ENCODE measurements at regions not wholly inside any gene's neighbourhood (a gene's known extent, or its start where the extent isn't known, plus 50 kb on each side); places are given as distances from the start of the nearest gene placed in this dataset.
"Not testable (repeated sequence)": the region's sequence is repeated elsewhere in the genome, so short reads cannot be mapped to it uniquely, and the experiment has no call there.

DNA sequence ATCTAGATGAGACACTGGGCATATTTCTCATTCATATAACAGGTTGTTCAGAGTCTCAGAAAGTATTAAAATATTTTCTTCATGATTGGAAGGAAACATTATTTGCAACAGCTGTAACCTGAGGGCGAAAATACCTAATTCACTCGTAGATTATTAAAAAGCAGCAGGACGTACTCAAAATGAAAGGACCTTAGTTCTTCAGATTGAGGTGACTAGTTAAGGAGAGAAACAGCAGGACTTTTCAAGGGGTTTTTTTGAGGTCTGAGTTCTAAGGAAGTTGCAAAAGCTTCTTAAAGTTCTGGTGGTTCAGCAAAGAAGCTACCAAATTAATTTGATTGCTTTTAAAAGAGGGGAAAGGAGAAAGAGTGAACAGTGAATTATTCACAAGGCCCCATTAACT is 174.9 kb downstream of the TMEM161B start:
- no peak for DNase-seq (ENCODE audit: low read depth)
- H3K4me3 ChIP-seq (ENCODE audit: low read depth, low read length) = no peak overlapping the region

DNA sequence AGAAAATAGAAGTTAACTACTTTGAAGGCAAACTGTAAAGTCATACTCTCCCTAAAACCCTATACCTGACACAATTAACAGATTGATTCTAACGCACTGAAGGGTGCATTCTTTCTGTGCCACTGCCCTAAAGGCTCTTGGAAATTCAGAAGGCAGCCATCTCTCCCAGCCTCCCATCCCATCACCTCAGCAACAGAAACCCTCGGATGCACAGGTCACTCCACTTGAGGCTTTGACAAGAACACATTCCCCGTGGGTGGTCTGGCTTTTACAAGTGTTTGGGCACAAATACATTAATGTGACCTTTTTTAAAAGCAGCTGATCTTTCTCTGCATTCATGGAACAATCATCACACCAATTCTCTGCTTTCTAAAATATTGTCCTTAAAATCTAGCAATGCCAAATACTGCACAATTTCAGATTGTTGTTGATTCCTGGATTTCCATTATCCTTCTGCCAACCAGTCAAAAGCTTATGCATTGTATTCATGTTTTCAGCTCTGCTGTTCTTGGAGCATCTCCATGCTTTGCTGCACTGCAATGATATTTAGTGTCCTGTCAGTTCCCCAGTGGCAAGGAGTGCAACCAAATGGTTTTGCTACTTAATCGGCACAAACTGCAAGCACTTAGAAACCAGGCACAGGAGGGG is 175.6 kb downstream of the TMEM161B start:
- H3K4me3 ChIP-seq (ENCODE audit: low read depth, low read length) = no peak overlapping the region
- no peak for DNase-seq (ENCODE audit: low read depth)

DNA sequence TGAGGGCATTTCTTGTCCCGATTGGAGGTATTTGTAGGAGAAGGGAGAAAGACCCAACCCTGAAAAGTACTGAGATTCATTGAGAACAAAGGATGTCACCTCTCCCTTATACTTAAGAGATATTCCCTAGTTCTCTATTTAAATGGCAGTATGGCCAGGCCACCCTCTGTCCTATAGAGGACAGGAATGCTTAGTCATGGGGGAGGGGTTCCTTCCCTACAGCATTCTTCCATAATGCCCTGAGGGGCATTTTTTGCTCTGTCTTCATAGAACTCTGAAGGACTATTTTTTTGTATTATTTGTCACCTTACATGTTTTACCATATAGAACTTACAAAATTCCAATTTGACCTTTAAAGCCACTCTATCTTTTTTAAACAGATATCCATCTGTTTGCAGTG is 176.3 kb downstream of the TMEM161B start:
- DNase-seq (ENCODE audit: low read depth) = no peak
- H3K4me3 ChIP-seq (ENCODE audit: low read depth, low read length) = no peak overlapping the region

DNA sequence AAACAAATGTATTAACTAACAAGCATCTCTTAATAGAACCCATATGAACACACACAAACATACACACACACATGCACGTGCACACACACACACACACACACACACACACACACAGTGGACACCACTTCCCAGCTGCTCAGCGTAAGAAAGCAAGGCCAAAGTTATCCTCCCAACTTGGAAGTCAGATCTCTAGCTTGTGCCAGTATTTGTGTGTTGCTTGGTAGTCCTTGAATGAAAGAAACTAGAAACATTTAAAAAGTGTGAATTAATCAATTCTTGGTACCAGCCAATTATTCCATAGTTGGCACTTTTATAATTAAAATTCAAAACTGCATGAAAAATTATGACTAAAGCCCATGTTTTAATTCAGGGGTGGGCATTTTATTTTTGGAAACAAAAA is 178.1 kb downstream of the TMEM161B start:
- H3K4me3 ChIP-seq (ENCODE audit: low read depth, low read length) = no peak overlapping the region
- no peak for DNase-seq (ENCODE audit: low read depth)

DNA sequence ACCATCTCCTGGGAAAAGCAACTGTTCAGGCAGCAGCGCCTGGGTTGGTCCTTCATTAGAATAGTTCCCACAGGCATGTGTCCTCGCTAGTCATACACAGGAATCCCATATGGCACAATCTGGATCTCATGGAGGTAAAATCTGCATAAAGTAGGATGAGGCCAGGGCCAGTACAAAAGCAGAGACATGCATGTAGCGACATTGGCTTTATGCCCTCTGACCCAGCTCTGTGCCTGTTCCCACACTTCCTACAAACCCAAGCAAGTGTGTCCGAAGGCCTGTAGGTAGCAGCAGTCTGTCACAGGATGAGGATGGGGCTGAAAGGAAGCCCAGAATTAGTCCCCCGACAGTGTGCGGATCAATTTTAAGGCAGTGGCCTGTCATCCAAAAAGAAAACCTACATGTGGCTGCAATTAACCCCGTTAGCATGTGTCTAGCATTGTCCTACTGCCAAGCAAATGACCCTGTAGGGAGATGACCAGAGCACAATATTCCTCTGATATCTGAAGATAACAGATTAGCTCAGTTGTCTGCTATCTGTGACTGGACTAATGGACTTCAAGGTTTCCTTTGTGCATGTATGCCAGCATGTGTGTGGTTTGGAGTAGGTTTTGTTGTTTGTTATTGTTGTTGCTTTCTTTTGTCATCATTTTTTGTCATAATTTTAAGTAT is 178.8 kb downstream of the TMEM161B start:
- DNase-seq (ENCODE audit: low read depth) = no peak
- no peak overlapping the region for H3K4me3 ChIP-seq (ENCODE audit: low read depth, low read length)

DNA sequence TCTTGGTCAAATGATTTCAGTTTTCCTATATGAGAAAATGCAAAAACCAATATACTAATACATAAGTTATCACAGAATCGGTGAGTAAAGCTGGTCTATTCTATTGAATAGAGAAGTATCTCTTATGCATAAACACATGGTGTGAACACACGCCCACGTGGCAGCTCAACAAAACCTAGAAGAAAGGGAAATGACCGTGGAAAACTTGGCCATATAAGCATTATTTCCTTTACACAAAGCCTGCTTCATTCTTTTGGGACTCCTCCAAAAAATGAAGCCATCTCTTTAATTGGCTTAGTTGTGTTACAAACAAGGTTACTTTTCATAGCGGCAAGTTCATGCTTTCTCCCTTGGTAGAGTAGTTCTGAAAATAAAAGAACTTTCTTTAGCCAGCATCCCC is 183.2 kb downstream of the TMEM161B start:
- DNase-seq (ENCODE audit: low read depth) = no peak

DNA sequence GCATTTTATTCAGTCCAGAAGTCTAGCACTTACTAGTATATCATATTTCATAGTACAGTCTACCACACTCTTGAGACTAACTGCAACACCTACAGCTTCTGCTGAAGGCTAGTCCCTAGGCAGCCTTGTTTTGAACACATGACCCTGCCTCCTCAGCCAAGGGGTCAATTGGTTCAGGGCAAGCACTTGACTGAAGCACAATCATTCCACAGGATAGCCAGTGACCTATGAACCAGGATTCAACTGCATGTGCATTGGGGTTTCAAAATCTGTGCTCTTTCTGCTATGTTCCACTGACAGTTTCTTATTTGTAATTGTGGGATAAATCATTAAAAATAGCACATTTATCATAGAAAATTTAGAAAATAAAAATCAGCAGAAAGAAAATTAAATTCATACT is 186.8 kb downstream of the TMEM161B start:
- no peak for DNase-seq (ENCODE audit: low read depth)
- no peak overlapping the region for H3K4me3 ChIP-seq (ENCODE audit: low read depth, low read length)

More for the DNA sequence above, 183.2 kb downstream of the TMEM161B start:
- no peak overlapping the region for H3K4me3 ChIP-seq (ENCODE audit: low read depth, low read length)

DNA sequence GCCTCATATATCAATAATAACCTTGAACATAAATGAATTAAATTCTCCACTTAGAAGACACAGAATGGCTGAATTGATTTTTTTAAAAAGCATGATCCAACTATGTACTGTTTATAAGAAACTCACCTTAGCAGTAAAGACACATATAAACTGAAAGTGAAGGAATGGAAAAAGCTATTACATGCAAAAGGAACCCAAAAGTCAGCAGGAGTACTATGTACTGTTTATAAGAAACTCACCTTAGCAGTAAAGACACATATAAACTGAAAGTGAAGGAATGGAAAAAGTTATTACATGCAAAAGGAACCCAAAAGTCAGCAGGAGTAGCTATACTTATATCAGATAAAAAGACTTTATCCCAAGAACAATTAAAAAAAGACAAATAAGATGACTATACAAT is 204.8 kb downstream of the TMEM161B start:
- no peak overlapping the region for H3K4me3 ChIP-seq (ENCODE audit: low read depth, low read length)
- DNase-seq (ENCODE audit: low read depth) = no peak

DNA sequence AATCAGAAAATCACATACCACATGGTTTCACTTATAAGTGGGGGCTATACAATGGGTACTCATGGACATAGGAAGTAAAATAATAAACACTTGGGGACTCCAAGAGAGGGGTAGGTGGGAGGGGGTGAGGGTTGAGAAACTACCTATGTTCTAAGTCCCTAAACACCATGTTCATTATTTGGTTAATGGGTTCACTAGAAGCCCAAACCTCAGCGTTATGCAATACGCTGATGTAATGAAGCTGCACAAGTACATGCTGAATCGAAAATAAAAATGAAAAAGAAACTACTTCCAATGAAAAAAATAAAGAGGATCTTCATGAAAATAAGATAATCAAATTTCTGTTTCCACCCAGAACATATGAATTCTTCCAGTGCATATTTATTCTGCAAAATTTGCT is 208.5 kb downstream of the TMEM161B start:
- no peak overlapping the region for H3K4me3 ChIP-seq (ENCODE audit: low read depth, low read length)
- DNase-seq (ENCODE audit: low read depth) = no peak

DNA sequence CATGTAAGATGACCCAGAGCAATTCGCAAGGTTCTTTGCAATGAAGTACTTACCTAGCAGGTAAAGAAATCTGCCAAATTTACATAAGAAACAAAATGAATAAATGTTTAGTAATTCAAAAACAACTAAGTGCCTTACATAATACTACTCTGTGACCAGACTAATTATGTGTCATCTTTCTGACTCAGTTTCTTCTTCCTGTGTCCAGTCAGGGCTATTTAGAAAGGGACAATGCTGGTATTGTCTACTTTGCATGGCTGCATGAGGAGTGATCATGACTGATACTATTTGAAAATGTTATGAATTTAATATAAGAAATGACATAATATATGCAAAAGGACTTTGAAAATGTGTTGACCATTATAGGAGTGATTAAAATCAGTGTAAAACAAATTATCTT is 210.0 kb downstream of the TMEM161B start:
- no peak for DNase-seq (ENCODE audit: low read depth)
- no peak overlapping the region for H3K4me3 ChIP-seq (ENCODE audit: low read depth, low read length)

DNA sequence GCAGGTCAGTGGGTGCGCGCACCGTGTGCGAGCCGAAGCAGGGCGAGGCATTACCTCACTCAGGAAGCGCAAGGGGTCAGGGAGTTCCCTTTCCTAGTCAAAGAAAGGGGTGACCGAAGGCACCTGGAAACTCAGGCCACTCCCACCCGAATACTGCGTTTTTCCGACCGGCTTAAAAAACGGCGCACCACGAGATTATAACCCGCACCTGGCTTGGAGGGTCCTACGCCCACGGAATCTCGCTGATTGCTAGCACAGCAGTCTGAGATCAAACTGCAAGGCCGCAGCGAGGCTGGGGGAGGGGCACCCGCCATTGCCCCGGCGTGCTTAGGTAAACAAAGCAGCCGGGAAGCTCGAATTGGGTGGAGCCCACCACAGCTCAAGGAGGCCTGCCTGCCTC is 216.2 kb downstream of the TMEM161B start:
- not testable (repeated sequence) for DNase-seq (ENCODE audit: low read depth); H3K4me3 ChIP-seq (ENCODE audit: low read depth, low read length)

DNA sequence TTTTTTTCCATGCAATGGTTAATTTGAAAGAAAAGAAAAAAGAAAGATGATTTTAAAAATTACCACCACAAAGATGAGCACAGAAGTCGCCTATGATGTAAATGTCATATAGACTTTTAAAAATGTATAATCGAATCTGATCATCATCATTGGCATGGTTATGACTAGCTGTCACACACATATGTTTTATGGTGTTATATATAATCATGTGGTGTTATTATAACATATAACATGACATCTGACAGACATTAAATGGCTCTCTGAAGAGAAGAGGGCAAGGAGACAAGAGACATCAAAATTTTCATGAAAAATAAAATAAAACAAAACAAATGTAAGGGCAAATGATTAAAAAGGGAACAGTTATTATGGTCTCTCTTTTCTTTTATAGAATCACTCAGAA is 217.5 kb downstream of the TMEM161B start:
- H3K4me3 ChIP-seq (ENCODE audit: low read depth, low read length) = no peak overlapping the region
- no peak for DNase-seq (ENCODE audit: low read depth)

DNA sequence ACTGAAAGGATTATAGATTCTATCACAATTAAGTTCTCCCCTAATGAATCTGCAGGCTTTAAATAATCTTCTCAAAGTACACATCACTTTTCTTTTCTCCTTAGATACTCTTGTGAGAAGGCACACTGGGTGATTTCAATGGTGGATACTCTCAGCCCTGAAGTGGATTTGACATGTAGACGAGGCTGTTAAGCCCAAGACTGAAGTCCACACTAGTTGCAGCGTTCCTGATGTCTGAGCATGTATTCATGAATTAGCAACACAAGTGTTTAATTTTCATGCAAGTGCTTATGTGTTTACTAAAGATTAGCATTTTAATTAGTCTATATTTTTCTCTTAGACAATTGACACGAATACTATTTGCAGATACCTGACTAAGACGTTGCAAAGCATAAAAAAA is 218.9 kb downstream of the TMEM161B start:
- no peak for DNase-seq (ENCODE audit: low read depth)
- H3K4me3 ChIP-seq (ENCODE audit: low read depth, low read length) = no peak overlapping the region

DNA sequence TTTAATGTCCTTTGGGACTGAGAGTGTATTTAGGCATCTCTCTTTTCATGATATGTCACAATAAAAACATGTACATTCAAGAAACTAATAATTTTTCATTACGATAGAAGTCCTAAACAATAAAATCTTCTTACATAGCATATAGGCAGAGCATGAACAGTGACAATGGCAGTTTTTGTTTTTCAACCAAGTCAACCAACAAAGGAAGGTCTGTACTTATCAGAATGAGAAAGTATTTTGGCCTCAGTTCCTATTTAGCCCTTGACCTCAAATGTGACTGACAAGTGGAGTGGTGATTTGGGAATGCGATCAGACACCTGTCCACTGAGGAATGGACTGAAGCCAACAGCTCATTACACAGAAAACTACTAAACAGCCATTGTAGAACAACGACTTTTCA is 219.5 kb downstream of the TMEM161B start:
- H3K4me3 ChIP-seq (ENCODE audit: low read depth, low read length) = no peak overlapping the region
- no peak for DNase-seq (ENCODE audit: low read depth)

DNA sequence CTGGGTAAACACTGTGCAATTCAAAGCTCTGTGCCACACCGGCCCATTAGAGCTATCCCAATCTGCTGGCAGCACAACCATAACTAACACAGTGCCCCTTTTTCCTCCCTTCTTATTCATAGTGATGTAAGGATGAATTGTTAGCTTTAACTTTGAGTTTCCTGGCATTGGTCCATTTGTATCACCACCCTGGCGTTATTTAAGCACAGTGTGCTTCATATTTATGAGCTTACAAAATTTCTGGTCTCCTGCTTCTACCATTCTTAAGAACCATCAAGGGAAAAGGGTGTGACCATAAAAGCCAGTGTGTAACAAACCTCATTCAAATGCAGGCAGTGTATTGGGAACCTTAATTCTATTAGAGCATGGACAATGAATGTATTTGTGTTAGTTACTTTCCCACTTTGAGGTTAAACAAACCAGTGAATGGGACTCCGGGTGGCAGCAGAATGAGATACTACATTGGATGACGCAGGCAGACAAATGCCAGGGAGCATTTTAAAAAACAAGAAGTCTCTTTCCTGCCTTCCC is 222.6 kb downstream of the TMEM161B start:
- DNase-seq (ENCODE audit: low read depth) = no peak
- no peak overlapping the region for H3K4me3 ChIP-seq (ENCODE audit: low read depth, low read length)

DNA sequence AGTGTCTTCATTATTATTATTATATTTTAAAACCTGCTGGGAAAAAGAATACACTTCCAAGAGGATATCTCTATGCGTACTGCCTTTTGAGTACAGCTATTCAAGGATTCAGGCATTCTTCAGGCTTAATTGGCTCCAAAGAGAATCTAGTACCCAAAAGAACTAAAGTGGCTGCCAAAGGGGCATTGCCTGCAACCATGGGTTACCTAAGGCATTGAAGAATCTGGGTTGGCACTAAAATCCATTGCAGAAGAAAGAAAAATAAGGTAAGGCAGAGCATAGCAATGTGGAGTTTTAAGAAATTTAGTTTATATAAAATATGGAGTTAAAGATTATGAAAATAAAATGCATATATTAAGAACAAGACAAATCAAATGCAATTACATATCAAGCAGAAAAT is 223.5 kb downstream of the TMEM161B start:
- DNase-seq (ENCODE audit: low read depth) = no peak
- no peak overlapping the region for H3K4me3 ChIP-seq (ENCODE audit: low read depth, low read length)

DNA sequence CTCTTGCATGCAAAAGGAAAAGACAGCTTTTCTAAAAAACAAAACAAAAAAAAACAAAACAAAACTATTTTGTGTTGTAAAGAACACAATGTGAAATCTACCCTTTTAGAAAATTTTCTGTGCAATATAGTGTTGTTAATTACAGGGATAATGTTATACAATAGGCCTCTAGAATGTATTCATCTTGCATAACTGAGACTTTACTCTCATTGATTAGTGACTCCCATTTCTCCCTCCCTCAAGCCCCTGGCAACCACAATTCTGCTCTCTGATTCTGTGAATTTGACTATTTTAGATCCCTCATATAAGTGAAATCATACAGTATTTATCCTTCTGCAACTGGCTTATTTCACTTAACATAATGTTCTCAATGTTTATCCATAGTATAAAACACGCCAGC is 234.1 kb downstream of the TMEM161B start:
- DNase-seq (ENCODE audit: low read depth) = no peak

DNA sequence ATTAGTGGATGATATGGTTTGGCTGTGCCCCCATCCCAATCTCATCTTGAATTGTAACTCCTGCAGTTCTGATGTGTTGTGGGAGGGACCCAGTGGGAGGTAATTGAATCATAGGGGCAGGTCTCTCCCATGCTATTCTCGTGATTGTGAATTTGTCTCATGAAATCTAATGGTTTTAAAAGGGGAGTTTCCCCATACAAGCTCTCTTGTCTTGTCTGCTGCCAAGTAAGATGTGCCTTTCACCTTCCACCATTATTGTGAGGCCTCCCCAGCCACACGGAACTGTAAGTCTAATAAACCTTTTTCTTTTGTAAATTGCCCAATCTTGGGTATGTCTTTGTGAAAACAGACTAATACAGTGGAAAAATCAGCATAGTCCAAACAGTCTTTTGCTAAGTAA is 235.5 kb downstream of the TMEM161B start:
- H3K4me3 ChIP-seq (ENCODE audit: low read depth, low read length) = no peak overlapping the region
- DNase-seq (ENCODE audit: low read depth) = no peak

More for the DNA sequence above, 234.1 kb downstream of the TMEM161B start:
- no peak overlapping the region for H3K4me3 ChIP-seq (ENCODE audit: low read depth, low read length)

DNA sequence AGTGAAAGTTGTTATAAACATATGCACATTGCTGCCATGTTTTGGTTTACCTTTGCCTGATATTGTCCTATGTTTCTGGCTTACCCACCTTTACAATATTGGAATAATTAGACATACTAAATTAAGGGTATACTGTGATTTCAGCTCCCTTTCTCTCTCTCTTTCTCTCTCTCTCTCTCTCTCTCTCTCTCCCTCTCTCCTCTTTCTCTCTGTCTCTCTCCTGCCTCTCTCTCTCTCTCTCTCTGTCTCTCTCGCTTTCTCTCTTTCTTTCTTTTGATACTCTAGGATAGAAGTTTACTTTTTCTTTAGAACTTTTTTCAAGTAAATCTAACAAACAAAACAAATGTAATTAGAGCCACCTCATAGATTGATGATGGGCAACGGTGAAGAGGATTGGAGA is 239.6 kb downstream of the TMEM161B start:
- H3K4me3 ChIP-seq (ENCODE audit: low read depth, low read length) = no peak overlapping the region
- DNase-seq (ENCODE audit: low read depth) = no peak

DNA sequence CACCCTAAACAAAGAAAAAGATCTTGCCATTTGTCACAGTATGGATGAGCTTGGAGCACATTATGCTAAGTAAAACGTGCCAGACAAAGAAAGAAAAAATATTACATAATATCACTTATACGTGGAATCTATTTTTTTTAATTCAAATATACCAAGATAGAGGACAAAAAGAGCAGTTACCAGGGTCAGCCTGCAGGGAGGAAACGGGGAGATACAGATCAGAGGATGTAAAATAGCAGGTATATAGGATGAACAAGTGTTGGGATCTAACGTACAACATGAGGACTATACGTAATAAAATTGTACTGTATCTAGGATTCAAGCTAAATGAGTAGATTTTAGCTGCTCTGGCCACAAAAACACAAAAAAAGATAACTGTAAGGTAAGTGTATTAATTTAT is 247.5 kb downstream of the TMEM161B start:
- no peak overlapping the region for H3K4me3 ChIP-seq (ENCODE audit: low read depth, low read length)
- no peak for DNase-seq (ENCODE audit: low read depth)

DNA sequence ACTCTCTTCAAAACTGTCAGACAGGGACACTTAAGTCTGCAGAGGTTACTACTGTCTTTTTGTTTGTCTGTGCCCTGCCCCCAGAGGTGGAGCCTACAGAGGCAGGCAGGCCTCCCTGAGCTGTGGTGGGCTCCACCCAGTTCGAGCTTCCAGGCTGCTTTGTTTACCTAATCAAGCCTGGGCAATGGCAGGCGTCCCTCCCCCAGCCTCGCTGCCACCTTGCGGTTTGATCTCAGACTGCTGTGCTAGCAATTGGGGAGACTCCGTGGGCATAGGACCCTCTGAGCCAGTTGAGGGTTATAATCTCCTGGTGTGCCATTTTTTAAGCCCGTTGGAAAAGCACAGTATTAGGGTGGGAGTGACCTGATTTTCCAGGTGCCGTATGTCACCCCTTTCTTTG is 253.7 kb downstream of the TMEM161B start:
- H3K4me3 ChIP-seq (ENCODE audit: low read depth, low read length); DNase-seq (ENCODE audit: low read depth): not testable (repeated sequence)

All from skeletal muscle cell (primary cell).